ENCODE measurements at regions not wholly inside any gene's neighbourhood (a gene's known extent, or its start where the extent isn't known, plus 50 kb on each side); places are given as distances from the start of the nearest gene placed in this dataset.

DNA sequence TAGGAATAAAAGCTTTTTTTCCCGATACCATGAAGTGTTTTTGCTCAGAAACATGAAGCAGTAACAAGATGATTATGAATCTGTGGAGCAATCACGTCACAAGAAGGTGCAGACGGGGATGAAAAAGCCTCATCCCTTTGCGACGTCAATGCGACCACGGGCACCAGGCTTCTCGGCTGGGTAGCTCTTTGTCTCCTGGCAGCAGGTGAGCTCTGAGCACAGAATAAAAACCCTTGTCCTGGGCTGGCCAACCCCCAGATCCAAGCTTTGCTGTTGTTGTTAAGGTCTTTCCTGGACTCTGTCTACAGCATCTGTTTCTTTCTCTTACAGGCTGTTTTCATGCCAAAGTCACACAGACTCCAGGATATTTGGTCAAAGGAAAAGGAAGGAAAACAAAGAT is 113.8 kb downstream of the ANKRD18B start:
- H3K27me3 ChIP-seq: peaks cover 0 to 63% (median 30%) of the 10 kb centered on the region in 3 donors
- H3K9me3 ChIP-seq: no peaks in the 10 kb centered on the region
- H3K4me3 ChIP-seq: no peak overlapping the region
- no peak for DNase-seq
- TF ChIP-seq, protein P1, sequence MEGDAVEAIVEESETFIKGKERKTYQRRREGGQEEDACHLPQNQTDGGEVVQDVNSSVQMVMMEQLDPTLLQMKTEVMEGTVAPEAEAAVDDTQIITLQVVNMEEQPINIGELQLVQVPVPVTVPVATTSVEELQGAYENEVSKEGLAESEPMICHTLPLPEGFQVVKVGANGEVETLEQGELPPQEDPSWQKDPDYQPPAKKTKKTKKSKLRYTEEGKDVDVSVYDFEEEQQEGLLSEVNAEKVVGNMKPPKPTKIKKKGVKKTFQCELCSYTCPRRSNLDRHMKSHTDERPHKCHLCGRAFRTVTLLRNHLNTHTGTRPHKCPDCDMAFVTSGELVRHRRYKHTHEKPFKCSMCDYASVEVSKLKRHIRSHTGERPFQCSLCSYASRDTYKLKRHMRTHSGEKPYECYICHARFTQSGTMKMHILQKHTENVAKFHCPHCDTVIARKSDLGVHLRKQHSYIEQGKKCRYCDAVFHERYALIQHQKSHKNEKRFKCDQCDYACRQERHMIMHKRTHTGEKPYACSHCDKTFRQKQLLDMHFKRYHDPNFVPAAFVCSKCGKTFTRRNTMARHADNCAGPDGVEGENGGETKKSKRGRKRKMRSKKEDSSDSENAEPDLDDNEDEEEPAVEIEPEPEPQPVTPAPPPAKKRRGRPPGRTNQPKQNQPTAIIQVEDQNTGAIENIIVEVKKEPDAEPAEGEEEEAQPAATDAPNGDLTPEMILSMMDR (IDR thresholded peaks at IDR 0.05): no peak
- TF ChIP-seq POLR2A (IDR thresholded peaks at IDR 0.05): no peak
- no peak for TF ChIP-seq EP300 (IDR thresholded peaks at IDR 0.05)
- TF ChIP-seq POLR2AphosphoS5 (IDR thresholded peaks at IDR 0.05): no peak
- H3K27ac ChIP-seq: no peak overlapping the region
- WGBS, 5 donors: 22 to 41% (median 31%) methylated on average over 8 of the region's 8 CpGs
- no peaks in the 10 kb centered on the region for H3K36me3 ChIP-seq
- intact Hi-C loops (cut with DNase I; ENCODE audit: low total_unique reads): no loop called here
- H3K4me1 ChIP-seq: no peaks in the 10 kb centered on the region

DNA sequence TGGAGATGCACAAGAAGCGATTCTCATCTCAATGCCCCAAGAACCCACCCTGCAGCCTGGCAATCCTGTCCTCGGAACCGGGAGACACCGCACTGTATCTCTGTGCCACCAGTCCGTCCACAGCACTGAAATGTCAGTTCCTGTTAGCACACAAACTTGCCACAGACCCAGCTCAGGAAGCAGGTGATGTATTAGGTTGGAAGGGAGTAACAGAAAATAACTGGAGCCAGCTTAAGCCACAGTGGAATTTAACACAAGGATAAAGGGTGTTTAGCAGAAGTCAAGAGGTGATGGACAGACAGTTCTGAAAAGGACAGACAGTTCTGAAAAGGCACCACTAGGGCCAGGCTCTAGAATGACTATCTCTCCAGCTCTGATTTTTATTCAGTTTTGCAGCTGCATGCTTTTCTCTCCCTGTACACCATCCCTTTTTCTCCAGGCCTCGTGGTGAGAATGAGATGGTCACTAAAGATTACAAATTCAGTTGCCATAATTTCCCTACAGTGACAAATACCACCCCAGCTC is 114.4 kb downstream of the ANKRD18B start:
- TF ChIP-seq EP300 (IDR thresholded peaks at IDR 0.05): no peak
- TF ChIP-seq POLR2AphosphoS5 (IDR thresholded peaks at IDR 0.05): no peak
- TF ChIP-seq POLR2A (IDR thresholded peaks at IDR 0.05): no peak
- TF ChIP-seq, protein P1 (IDR thresholded peaks at IDR 0.05): no peak
- DNase-seq: no peak
- intact Hi-C loops (cut with DNase I; ENCODE audit: low total_unique reads): no loop called here
- Histone ChIP-seq H3K36me3 (no peaks in the 10 kb centered on the region), H3K27me3 (peaks cover 0 to 65% (median 30%) of the 10 kb centered on the region in 3 donors), H3K27ac (no peak overlapping the region), H3K4me3 (no peak overlapping the region), H3K4me1 (no peaks in the 10 kb centered on the region), H3K9me3 (no peaks in the 10 kb centered on the region)
- 52 to 58% (median 54%) methylated on average over 6 of the region's 6 CpGs for WGBS, 5 donors

DNA sequence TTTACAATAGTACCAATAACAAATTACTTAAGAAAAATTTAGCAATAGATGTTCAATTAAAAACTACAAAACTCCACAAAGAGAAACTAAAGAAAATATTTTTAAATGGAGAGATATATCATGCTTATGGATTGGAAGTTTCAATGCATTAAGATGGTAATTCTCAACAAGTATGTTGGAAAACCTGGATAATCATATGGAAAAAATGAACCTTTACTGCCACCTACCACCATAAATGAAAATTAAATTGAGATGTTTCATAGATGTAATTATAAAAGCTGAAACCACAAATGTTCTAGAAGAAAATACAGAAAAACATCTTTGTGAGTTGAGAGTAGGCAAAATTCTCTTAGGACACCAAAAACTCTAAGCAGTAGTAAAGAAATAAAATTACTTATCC is 121.7 kb downstream of the ANKRD18B start:
- TF ChIP-seq EP300 (IDR thresholded peaks at IDR 0.05) (no peak), POLR2AphosphoS5 (IDR thresholded peaks at IDR 0.05) (no peak), POLR2A (IDR thresholded peaks at IDR 0.05) (no peak)
- TF ChIP-seq, protein P1 (IDR thresholded peaks at IDR 0.05): no peak
- Histone ChIP-seq H3K27me3 (peaks cover 0 to 17% (median 0%) of the 10 kb centered on the region in 3 donors), H3K36me3 (no peaks in the 10 kb centered on the region), H3K27ac (no peak overlapping the region), H3K4me3 (no peak overlapping the region), H3K9me3 (no peaks in the 10 kb centered on the region), H3K4me1 (no peaks in the 10 kb centered on the region)
- intact Hi-C loops (cut with DNase I; ENCODE audit: low total_unique reads): no loop called here
- no peak for DNase-seq

DNA sequence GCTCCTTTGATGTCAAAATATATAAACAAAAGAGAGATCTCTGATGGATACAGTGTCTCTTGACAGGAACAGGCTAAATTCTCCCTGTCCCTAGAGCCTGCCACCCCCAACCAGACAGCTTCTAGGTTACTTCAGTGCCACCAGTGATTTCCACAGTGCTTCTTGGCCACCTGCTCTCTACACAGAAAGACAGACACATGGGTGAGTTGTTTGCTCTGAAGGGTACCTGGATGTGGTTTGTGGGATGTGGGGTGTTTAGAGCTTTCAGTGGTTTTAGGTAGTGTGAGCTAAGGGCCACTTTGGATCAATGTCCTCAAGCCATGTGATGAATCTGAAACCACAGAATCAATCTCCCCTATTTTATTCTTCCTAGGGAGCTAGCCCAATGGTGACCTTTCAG is 125.4 kb downstream of the ANKRD18B start:
- TF ChIP-seq POLR2A (IDR thresholded peaks at IDR 0.05): no peak
- no peak for TF ChIP-seq POLR2AphosphoS5 (IDR thresholded peaks at IDR 0.05)
- no peak for TF ChIP-seq EP300 (IDR thresholded peaks at IDR 0.05)
- TF ChIP-seq, protein P1 (IDR thresholded peaks at IDR 0.05): no peak
- H3K36me3 ChIP-seq: no peaks in the 10 kb centered on the region
- no peaks in the 10 kb centered on the region for H3K4me1 ChIP-seq
- H3K9me3 ChIP-seq: no peaks in the 10 kb centered on the region
- intact Hi-C loops (cut with DNase I; ENCODE audit: low total_unique reads): no loop called here
- peaks cover 0 to 9% (median 0%) of the 10 kb centered on the region in 3 donors for H3K27me3 ChIP-seq
- no peak overlapping the region for H3K4me3 ChIP-seq
- DNase-seq: no peak
- no peak overlapping the region for H3K27ac ChIP-seq

Data from stomach (tissue), 8 donors.